ENCODE measurements at regions not wholly inside any gene's neighbourhood (a gene's known extent, or its start where the extent isn't known, plus 50 kb on each side); places are given as distances from the start of the nearest gene placed in this dataset.

GRCh38 chr12:58745348-58746125 is 174.8 kb downstream of the LRIG3 start:
- Histone ChIP-seq H3K9me2 (replicated peaks; ENCODE audit: insufficient read depth, low read length) (no peaks in the 10 kb centered on the region), H3K9ac (ENCODE audit: low read length) (no peak overlapping the region), H4K20me1 (ENCODE audit: low read depth, low read length) (no peaks in the 10 kb centered on the region), H3K4me2 (ENCODE audit: low read depth, low read length, poor library complexity, severe bottlenecking) (no peak overlapping the region), H3K79me2 (ENCODE audit: insufficient read depth, low read length) (no peaks in the 10 kb centered on the region), H3K27ac (ENCODE audit: low read depth, low read length) (no peak overlapping the region), H3K27me3 (ENCODE audit: low read length) (no peaks in the 10 kb centered on the region), H3K9me3 (ENCODE audit: insufficient read depth, low read length) (no peaks in the 10 kb centered on the region), H3K4me3 (ENCODE audit: insufficient read depth, low read length, poor library complexity, severe bottlenecking) (no peak overlapping the region), H3F3A (ENCODE audit: insufficient read depth) (no peaks in the 10 kb centered on the region), H3K36me3 (ENCODE audit: low read length) (no peaks in the 10 kb centered on the region), H2AFZ (ENCODE audit: low read depth, low read length, severe bottlenecking) (no peak overlapping the region)
- TF ChIP-seq, protein P1, sequence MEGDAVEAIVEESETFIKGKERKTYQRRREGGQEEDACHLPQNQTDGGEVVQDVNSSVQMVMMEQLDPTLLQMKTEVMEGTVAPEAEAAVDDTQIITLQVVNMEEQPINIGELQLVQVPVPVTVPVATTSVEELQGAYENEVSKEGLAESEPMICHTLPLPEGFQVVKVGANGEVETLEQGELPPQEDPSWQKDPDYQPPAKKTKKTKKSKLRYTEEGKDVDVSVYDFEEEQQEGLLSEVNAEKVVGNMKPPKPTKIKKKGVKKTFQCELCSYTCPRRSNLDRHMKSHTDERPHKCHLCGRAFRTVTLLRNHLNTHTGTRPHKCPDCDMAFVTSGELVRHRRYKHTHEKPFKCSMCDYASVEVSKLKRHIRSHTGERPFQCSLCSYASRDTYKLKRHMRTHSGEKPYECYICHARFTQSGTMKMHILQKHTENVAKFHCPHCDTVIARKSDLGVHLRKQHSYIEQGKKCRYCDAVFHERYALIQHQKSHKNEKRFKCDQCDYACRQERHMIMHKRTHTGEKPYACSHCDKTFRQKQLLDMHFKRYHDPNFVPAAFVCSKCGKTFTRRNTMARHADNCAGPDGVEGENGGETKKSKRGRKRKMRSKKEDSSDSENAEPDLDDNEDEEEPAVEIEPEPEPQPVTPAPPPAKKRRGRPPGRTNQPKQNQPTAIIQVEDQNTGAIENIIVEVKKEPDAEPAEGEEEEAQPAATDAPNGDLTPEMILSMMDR (IDR thresholded peaks at IDR 0.05; ENCODE audit: insufficient read depth, low read length, poor library complexity, severe bottlenecking) = no peak
- TF ChIP-seq EZH2phosphoT487 (conservative IDR thresholded peaks at IDR 0.05; ENCODE audit: low read length) = no peak

DNA sequence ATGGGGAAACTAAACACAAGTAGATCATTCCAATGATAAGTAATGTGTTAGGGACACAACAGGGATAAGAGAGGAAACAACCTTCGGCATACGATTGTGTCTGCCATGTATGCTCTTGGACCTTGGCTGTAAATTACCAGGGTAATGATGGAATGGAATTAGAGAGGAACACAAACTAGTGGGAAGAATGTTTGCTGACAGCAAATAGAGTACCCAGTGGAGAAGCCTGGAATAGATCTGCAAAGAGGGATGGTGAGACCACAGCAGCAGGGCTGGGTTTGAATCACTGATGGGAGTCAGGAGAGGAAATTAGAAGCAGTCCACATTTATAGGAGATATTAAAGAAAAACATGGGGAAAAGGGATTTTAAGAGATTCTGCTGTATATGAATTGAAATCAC is 172.8 kb downstream of the LRIG3 start:
- Histone ChIP-seq H3K27me3 (ENCODE audit: low read length) (no peaks in the 10 kb centered on the region), H3K4me3 (ENCODE audit: insufficient read depth, low read length, poor library complexity, severe bottlenecking) (no peak overlapping the region), H3K4me2 (ENCODE audit: low read depth, low read length, poor library complexity, severe bottlenecking) (no peak overlapping the region), H3K9ac (ENCODE audit: low read length) (no peak overlapping the region), H3K9me2 (replicated peaks; ENCODE audit: insufficient read depth, low read length) (no peaks in the 10 kb centered on the region), H2AFZ (ENCODE audit: low read depth, low read length, severe bottlenecking) (no peak overlapping the region), H4K20me1 (ENCODE audit: low read depth, low read length) (no peaks in the 10 kb centered on the region), H3K79me2 (ENCODE audit: insufficient read depth, low read length) (no peaks in the 10 kb centered on the region), H3F3A (ENCODE audit: insufficient read depth) (no peaks in the 10 kb centered on the region), H3K36me3 (ENCODE audit: low read length) (no peaks in the 10 kb centered on the region), H3K9me3 (ENCODE audit: insufficient read depth, low read length) (no peaks in the 10 kb centered on the region), H3K27ac (ENCODE audit: low read depth, low read length) (no peak overlapping the region)
- TF ChIP-seq, protein P1 (IDR thresholded peaks at IDR 0.05; ENCODE audit: insufficient read depth, low read length, poor library complexity, severe bottlenecking) = no peak
- TF ChIP-seq EZH2phosphoT487 (conservative IDR thresholded peaks at IDR 0.05; ENCODE audit: low read length) = no peak

- Histone ChIP-seq H3K9me3 (ENCODE audit: insufficient read depth, low read length) (no peaks in the 10 kb centered on the region), H3K27me3 (ENCODE audit: low read length) (no peaks in the 10 kb centered on the region), H3F3A (ENCODE audit: insufficient read depth) (no peaks in the 10 kb centered on the region), H3K4me3 (ENCODE audit: insufficient read depth, low read length, poor library complexity, severe bottlenecking) (no peak overlapping the region), H3K27ac (ENCODE audit: low read depth, low read length) (no peak overlapping the region), H3K36me3 (ENCODE audit: low read length) (no peaks in the 10 kb centered on the region), H4K20me1 (ENCODE audit: low read depth, low read length) (no peaks in the 10 kb centered on the region), H3K9ac (ENCODE audit: low read length) (no peak overlapping the region), H3K79me2 (ENCODE audit: insufficient read depth, low read length) (no peaks in the 10 kb centered on the region), H2AFZ (ENCODE audit: low read depth, low read length, severe bottlenecking) (no peak overlapping the region), H3K4me2 (ENCODE audit: low read depth, low read length, poor library complexity, severe bottlenecking) (no peak overlapping the region), H3K9me2 (replicated peaks; ENCODE audit: insufficient read depth, low read length) (no peaks in the 10 kb centered on the region; the same call in 1 of the 2 replicates)
- TF ChIP-seq, protein P1 (IDR thresholded peaks at IDR 0.05; ENCODE audit: insufficient read depth, low read length, poor library complexity, severe bottlenecking) = no peak
- TF ChIP-seq EZH2phosphoT487 (conservative IDR thresholded peaks at IDR 0.05; ENCODE audit: low read length) = no peak
Measured at GRCh38 chr12:58750484-58750883, 169.8 kb downstream of the LRIG3 start.
